ENCODE measurements at regions not wholly inside any gene's neighbourhood (a gene's known extent, or its start where the extent isn't known, plus 50 kb on each side); places are given as distances from the start of the nearest gene placed in this dataset.

- Mint-ChIP-seq H3K27me3 (ENCODE audit: low read depth) (no peaks in the 10 kb centered on the region), H3K4me1 (ENCODE audit: low read depth) (peaks cover 14% of the 10 kb centered on the region), H3K9me3 (ENCODE audit: low read depth) (no peaks in the 10 kb centered on the region), H3K27ac (ENCODE audit: unreplicated experiment) (no peak overlapping the region), H3K4me3 (ENCODE audit: unreplicated experiment) (no peak overlapping the region), H3K36me3 (ENCODE audit: low read depth) (no peaks in the 10 kb centered on the region)
- no peak for TF ChIP-seq CTCF (IDR thresholded peaks at IDR 0.05)
- DNase-seq (ENCODE audit: low spot score), result no peak
These were observed 178.2 kb downstream of the FGFR2 start for GRCh38 chr10:121420006-121420405.

- no peak overlapping the region for H3K27ac Mint-ChIP-seq (ENCODE audit: unreplicated experiment)
- no peak for DNase-seq (ENCODE audit: low spot score)
These were observed 176.1 kb downstream of the FGFR2 start for GRCh38 chr10:121422096-121422495.

GRCh38 chr10:121425623-121426022 lies 172.6 kb downstream of the FGFR2 start:
- Mint-ChIP-seq H3K36me3 (ENCODE audit: low read depth) (no peaks in the 10 kb centered on the region), H3K27ac (ENCODE audit: unreplicated experiment) (no peak overlapping the region), H3K27me3 (ENCODE audit: low read depth) (peaks cover 2% of the 10 kb centered on the region), H3K4me3 (ENCODE audit: unreplicated experiment) (no peak overlapping the region), H3K9me3 (ENCODE audit: low read depth) (no peaks in the 10 kb centered on the region), H3K4me1 (ENCODE audit: low read depth) (peaks cover 8% of the 10 kb centered on the region)
- no peak for DNase-seq (ENCODE audit: low spot score)
- no peak for TF ChIP-seq CTCF (IDR thresholded peaks at IDR 0.05)

More at GRCh38 chr10:121422096-121422495, 176.1 kb downstream of the FGFR2 start:
- Mint-ChIP-seq H3K4me1 (ENCODE audit: low read depth) (peaks cover 18% of the 10 kb centered on the region), H3K27me3 (ENCODE audit: low read depth) (no peaks in the 10 kb centered on the region), H3K4me3 (ENCODE audit: unreplicated experiment) (no peak overlapping the region), H3K36me3 (ENCODE audit: low read depth) (no peaks in the 10 kb centered on the region), H3K9me3 (ENCODE audit: low read depth) (no peaks in the 10 kb centered on the region)
- TF ChIP-seq CTCF (IDR thresholded peaks at IDR 0.05), result no peak

GRCh38 chr10:121426307-121426706 lies 171.9 kb downstream of the FGFR2 start:
- DNase-seq (ENCODE audit: low spot score), result no peak
- Mint-ChIP-seq H3K9me3 (ENCODE audit: low read depth) (no peaks in the 10 kb centered on the region), H3K4me1 (ENCODE audit: low read depth) (peaks cover 8% of the 10 kb centered on the region), H3K27ac (ENCODE audit: unreplicated experiment) (no peak overlapping the region), H3K27me3 (ENCODE audit: low read depth) (peaks cover 2% of the 10 kb centered on the region), H3K4me3 (ENCODE audit: unreplicated experiment) (no peak overlapping the region), H3K36me3 (ENCODE audit: low read depth) (no peaks in the 10 kb centered on the region)
- TF ChIP-seq CTCF (IDR thresholded peaks at IDR 0.05), result no peak

Measured in chondrocyte (in vitro differentiated cells).